A673 (cell line): ENCODE measurements at regions not wholly inside any gene's neighbourhood (a gene's known extent, or its start where the extent isn't known, plus 50 kb on each side); places are given as distances from the start of the nearest gene placed in this dataset.
A peak's percentile ranks its signal among the peaks of the same experiment; 100 is the strongest.

ENCODE experiments used
- BruUV-seq: library from RNA; stranded (reverse); fragments of 400-500 nt; replicated peaks from 2 replicates; lab custom pipeline; 2021; lab: Mats Ljungman, UMichigan
- CTCF ChIA-PET: fragments of 300-600 bp; sonication (Branson Sonifier 250); formaldehyde crosslinking; loops from one replicate; lab custom pipeline; 2022; ENCODE audit warnings: antibody characterized with exemption; lab: Charles Lee
- POLR2A ChIA-PET: fragments of 300-600 bp; sonication (Branson Sonifier 250); formaldehyde crosslinking; loops from one replicate; lab custom pipeline; 2022; ENCODE audit warnings: antibody characterized with exemption; ENCODE audit not compliant: low non-redundant PET; lab: Charles Lee
- DNase-seq: peaks from one replicate; pipeline ENCODE4 v3.0.0-alpha.2; 2015; ENCODE audit warnings: low spot score
- H3K27ac ChIP-seq: fragments of 200-600 bp; sonication (generic); 2 replicates; pipeline ENCODE4 v1.5.1; 2016; ENCODE audit warnings: mixed run types, low read depth, mild to moderate bottlenecking, mixed read lengths, antibody characterized with exemption, low read length; ENCODE audit not compliant: poor library complexity, severe bottlenecking
- H3K27me3 ChIP-seq: fragments of 200-600 bp; sonication (generic); replicated peaks from 2 replicates; pipeline ENCODE4 v1.6.1; 2017; ENCODE audit warnings: mixed run types, low read depth, mild to moderate bottlenecking, mixed read lengths, antibody characterized with exemption, low read length; ENCODE audit not compliant: insufficient read depth, poor library complexity
- H3K36me3 ChIP-seq: fragments of 200-600 bp; sonication (generic); 2 replicates; pipeline ENCODE4 v1.6.1; 2016; ENCODE audit warnings: mixed run types, mild to moderate bottlenecking, mixed read lengths, antibody characterized with exemption, low read length; ENCODE audit not compliant: insufficient read depth, poor library complexity, severe bottlenecking
- H3K4me1 ChIP-seq: fragments of 200-600 bp; sonication (generic); 2 replicates; pipeline ENCODE4 v1.6.1; 2017; ENCODE audit warnings: mixed run types, mild to moderate bottlenecking, mixed read lengths, antibody characterized with exemption, low read length; ENCODE audit not compliant: insufficient read depth, poor library complexity, severe bottlenecking
- H3K4me3 ChIP-seq: fragments of 200-600 bp; sonication (generic); 2 replicates; pipeline ENCODE4 v1.5.1; 2016; ENCODE audit warnings: low read depth, mixed run types, mild to moderate bottlenecking, mixed read lengths, low read length; ENCODE audit not compliant: poor library complexity, severe bottlenecking
- H3K9me3 ChIP-seq: fragments of 200-600 bp; sonication (generic); 2 replicates; pipeline ENCODE4 v1.6.1; 2016; ENCODE audit warnings: mixed run types, low read depth, mild to moderate bottlenecking, mixed read lengths, antibody characterized with exemption, low read length; ENCODE audit not compliant: poor library complexity, severe bottlenecking
- EZH2 ChIP-seq: fragments of 200-600 bp; sonication (generic); IDR thresholded peaks from 2 replicates; pipeline ENCODE4 v1.6.1; 2017; ENCODE audit warnings: borderline replicate concordance, low read depth, mild to moderate bottlenecking, mixed read lengths, antibody characterized with exemption, low read length; ENCODE audit not compliant: poor library complexity, severe bottlenecking
- intact Hi-C: fragments of 100-400 bp; cut with micrococcal nuclease; formaldehyde crosslinking; loops from one replicate; pipeline ENCODE4 v1.10.0; 2022; ENCODE audit not compliant: unreplicated experiment
- TF ChIP-seq, protein P1 (sequence below): fragments of 300-800, 200-600 bp; sonication (generic); conservative IDR thresholded peaks from 2 replicates; pipeline ENCODE4 v1.5.1; 2017; ENCODE audit warnings: low read depth, mild to moderate bottlenecking, antibody characterized with exemption, low read length, moderate library complexity, mixed read lengths

DNA sequence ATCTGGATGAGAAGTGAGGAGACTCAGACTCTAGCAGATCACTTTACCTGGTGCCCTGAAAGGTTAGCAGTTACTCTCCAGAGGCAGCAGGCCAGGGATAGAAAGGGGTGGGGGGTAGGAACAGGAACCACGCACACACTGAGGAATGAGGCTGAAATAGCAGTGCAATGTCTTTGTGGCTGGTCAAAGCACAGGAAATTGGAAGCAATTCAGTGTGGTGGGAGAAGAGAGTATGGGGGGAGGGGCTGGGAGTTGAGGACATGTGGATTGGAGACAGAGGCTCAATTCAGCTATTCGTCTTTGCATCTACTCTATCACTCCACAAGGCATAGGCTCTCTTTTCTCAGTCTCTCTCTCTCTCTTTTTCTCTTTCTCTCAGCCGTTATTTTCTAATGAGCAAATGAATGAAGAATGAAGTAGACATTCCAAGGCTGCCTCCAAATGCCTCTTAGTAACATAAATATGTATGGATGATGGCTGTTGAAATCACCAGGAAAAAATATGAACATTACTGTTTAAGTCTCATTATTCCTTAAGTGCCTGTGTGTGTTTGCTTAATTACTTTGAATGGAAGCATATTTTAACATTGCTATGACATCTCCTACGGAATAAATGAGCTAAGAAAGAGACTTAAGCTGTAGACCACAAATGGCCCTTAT is 979.4 kb downstream of the TSN start:
- no peak for TF ChIP-seq EZH2
- TF ChIP-seq, protein P1, sequence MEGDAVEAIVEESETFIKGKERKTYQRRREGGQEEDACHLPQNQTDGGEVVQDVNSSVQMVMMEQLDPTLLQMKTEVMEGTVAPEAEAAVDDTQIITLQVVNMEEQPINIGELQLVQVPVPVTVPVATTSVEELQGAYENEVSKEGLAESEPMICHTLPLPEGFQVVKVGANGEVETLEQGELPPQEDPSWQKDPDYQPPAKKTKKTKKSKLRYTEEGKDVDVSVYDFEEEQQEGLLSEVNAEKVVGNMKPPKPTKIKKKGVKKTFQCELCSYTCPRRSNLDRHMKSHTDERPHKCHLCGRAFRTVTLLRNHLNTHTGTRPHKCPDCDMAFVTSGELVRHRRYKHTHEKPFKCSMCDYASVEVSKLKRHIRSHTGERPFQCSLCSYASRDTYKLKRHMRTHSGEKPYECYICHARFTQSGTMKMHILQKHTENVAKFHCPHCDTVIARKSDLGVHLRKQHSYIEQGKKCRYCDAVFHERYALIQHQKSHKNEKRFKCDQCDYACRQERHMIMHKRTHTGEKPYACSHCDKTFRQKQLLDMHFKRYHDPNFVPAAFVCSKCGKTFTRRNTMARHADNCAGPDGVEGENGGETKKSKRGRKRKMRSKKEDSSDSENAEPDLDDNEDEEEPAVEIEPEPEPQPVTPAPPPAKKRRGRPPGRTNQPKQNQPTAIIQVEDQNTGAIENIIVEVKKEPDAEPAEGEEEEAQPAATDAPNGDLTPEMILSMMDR: no peak
- peaks cover 7% of the 10 kb centered on the region for H3K4me1 ChIP-seq
- ChIA-PET POLR2A (no interaction called here), CTCF (no interaction called here)
- no TSS peak for BruUV-seq
- intact Hi-C loops: no loop called here
- no peak overlapping the region for H3K27ac ChIP-seq
- H3K9me3 ChIP-seq: no peaks in the 10 kb centered on the region
- H3K4me3 ChIP-seq: no peak overlapping the region
- H3K36me3 ChIP-seq: no peaks in the 10 kb centered on the region
- H3K27me3 ChIP-seq: no peaks in the 10 kb centered on the region
- peak; percentile 46 for DNase-seq

DNA sequence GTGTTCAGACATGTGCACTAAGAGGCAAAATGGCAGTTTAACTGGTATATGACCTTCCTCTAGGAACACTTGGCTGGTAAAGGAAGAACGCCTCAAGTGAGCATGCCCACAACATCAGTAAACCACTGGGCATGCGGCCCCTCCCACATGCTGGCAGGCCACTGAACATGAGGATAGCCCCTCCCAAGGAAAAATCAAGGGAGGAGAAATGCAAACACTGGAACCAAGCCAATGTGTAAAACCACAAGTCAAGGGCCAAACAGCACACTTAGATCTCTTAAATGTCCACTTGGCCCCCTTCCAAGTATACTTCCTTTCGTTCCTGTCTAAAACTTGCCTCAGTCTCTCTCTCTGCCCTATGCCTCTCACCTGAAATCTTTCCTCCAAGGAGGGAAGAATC is 980.8 kb downstream of the TSN start:
- no TSS peak for BruUV-seq
- intact Hi-C loops: no loop called here
- POLR2A ChIA-PET: no interaction called here
- no peaks in the 10 kb centered on the region for H3K27me3 ChIP-seq
- peaks cover 7% of the 10 kb centered on the region for H3K4me1 ChIP-seq
- TF ChIP-seq, protein P1: no peak
- TF ChIP-seq EZH2: no peak
- DNase-seq: no peak
- no peak overlapping the region for H3K27ac ChIP-seq
- H3K9me3 ChIP-seq: no peaks in the 10 kb centered on the region
- CTCF ChIA-PET: no interaction called here
- no peak overlapping the region for H3K4me3 ChIP-seq
- H3K36me3 ChIP-seq: no peaks in the 10 kb centered on the region

DNA sequence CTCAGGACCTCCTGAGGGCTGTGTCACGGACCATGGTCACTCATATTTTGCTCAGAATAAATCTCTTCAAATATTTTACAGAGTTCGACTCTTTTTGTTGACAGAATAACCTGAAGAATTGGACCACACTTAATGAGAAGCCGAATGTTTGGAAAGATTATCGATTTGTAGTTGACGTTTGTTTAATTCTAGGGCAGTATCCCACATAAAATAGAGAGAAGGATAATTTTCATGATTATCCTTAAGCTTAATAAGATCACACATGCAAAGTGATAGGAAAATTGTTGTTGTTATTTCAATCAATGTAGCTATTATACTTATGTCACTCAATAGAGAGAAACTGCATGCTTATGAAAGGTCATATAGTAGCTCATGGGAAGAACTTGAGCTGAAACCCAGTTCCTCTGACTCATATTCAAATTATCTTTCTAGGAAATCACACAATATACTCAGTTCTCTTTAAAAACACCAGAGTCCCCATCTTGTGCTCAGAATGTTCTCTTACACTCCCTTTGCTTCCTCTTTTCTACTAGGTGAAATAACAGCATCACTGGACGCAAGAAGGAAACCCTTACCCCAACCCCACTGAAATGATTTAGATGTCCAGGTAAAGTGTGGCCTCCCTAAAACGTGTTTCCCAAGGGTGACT is 982.1 kb downstream of the TSN start:
- no peak overlapping the region for H3K27ac ChIP-seq
- no TSS peak for BruUV-seq
- CTCF ChIA-PET: no interaction called here
- intact Hi-C loops: no loop called here
- no peak for DNase-seq
- POLR2A ChIA-PET: no interaction called here
- no peak overlapping the region for H3K4me3 ChIP-seq
- no peak for TF ChIP-seq EZH2
- TF ChIP-seq, protein P1: no peak
- H3K36me3 ChIP-seq: no peaks in the 10 kb centered on the region
- no peaks in the 10 kb centered on the region for H3K27me3 ChIP-seq
- H3K4me1 ChIP-seq: peaks cover 7% of the 10 kb centered on the region
- H3K9me3 ChIP-seq: no peaks in the 10 kb centered on the region
